ENCODE measurements at regions not wholly inside any gene's neighbourhood (a gene's known extent, or its start where the extent isn't known, plus 50 kb on each side); places are given as distances from the start of the nearest gene placed in this dataset.

- Histone ChIP-seq H3K4me3 (ENCODE audit: low read depth, low read length) (no peak overlapping the region), H3K27ac (no peak overlapping the region), H3K9me3 (ENCODE audit: severe bottlenecking) (no peaks in the 10 kb centered on the region), H3K27me3 (ENCODE audit: insufficient read depth, low read depth, severe bottlenecking) (no peaks in the 10 kb centered on the region), H3K36me3 (no peaks in the 10 kb centered on the region)
- no peak for DNase-seq
- TF ChIP-seq CTCF (IDR thresholded peaks at IDR 0.05; ENCODE audit: low read depth, low read length) = no peak
Measured at GRCh38 chr7:69508736-69509135, 89.5 kb upstream of the AUTS2 start.

- Histone ChIP-seq H3K27ac (no peak overlapping the region), H3K9me3 (ENCODE audit: severe bottlenecking) (no peaks in the 10 kb centered on the region), H3K27me3 (ENCODE audit: insufficient read depth, low read depth, severe bottlenecking) (no peaks in the 10 kb centered on the region), H3K4me3 (ENCODE audit: low read depth, low read length) (no peak overlapping the region), H3K36me3 (no peaks in the 10 kb centered on the region)
- no peak for TF ChIP-seq CTCF (IDR thresholded peaks at IDR 0.05; ENCODE audit: low read depth, low read length)
- DNase-seq = no peak
Measured at GRCh38 chr7:69510114-69510513, 88.2 kb upstream of the AUTS2 start.

- H3K27me3 ChIP-seq (ENCODE audit: insufficient read depth, low read depth, severe bottlenecking) = no peaks in the 10 kb centered on the region
- DNase-seq = no peak
- no peaks in the 10 kb centered on the region for H3K36me3 ChIP-seq
- no peak overlapping the region for H3K27ac ChIP-seq
- H3K9me3 ChIP-seq (ENCODE audit: severe bottlenecking) = no peaks in the 10 kb centered on the region
- TF ChIP-seq CTCF (IDR thresholded peaks at IDR 0.05; ENCODE audit: low read depth, low read length) = no peak
- H3K4me3 ChIP-seq (ENCODE audit: low read depth, low read length) = no peak overlapping the region
Measured at GRCh38 chr7:69515495-69516212, 82.6 kb upstream of the AUTS2 start.

- no peak for DNase-seq
Measured at GRCh38 chr7:69516238-69516820, 81.9 kb upstream of the AUTS2 start.

GRCh38 chr7:69517985-69518704 lies 80.1 kb upstream of the AUTS2 start:
- no peaks in the 10 kb centered on the region for H3K27me3 ChIP-seq (ENCODE audit: insufficient read depth, low read depth, severe bottlenecking)
- no peaks in the 10 kb centered on the region for H3K36me3 ChIP-seq
- no peak overlapping the region for H3K4me3 ChIP-seq (ENCODE audit: low read depth, low read length)
- H3K27ac ChIP-seq = no peak overlapping the region
- no peaks in the 10 kb centered on the region for H3K9me3 ChIP-seq (ENCODE audit: severe bottlenecking)
- TF ChIP-seq CTCF (IDR thresholded peaks at IDR 0.05; ENCODE audit: low read depth, low read length) = no peak
- DNase-seq = no peak

More at GRCh38 chr7:69516238-69516820, 81.9 kb upstream of the AUTS2 start:
- Histone ChIP-seq H3K4me3 (ENCODE audit: low read depth, low read length) (no peak overlapping the region), H3K27ac (no peak overlapping the region), H3K27me3 (ENCODE audit: insufficient read depth, low read depth, severe bottlenecking) (no peaks in the 10 kb centered on the region), H3K9me3 (ENCODE audit: severe bottlenecking) (no peaks in the 10 kb centered on the region), H3K36me3 (no peaks in the 10 kb centered on the region)
- TF ChIP-seq CTCF (IDR thresholded peaks at IDR 0.05; ENCODE audit: low read depth, low read length) = no peak
